GM10266 (cell line): ENCODE measurements at regions not wholly inside any gene's neighbourhood (a gene's known extent, or its start where the extent isn't known, plus 50 kb on each side); places are given as distances from the start of the nearest gene placed in this dataset.

ENCODE experiments used
- DNase-seq: peaks from one replicate; pipeline ENCODE4 v3.0.0; 2012; ENCODE audit errors: extremely low spot score
- TF ChIP-seq, protein P1 (sequence below): IDR thresholded peaks from 2 replicates; pipeline ENCODE4 v1.5.1; 2012; ENCODE audit warnings: mild to moderate bottlenecking, low read depth; ENCODE audit not compliant: control insufficient read depth, insufficient read depth; ENCODE audit errors: missing control alignments

DNA sequence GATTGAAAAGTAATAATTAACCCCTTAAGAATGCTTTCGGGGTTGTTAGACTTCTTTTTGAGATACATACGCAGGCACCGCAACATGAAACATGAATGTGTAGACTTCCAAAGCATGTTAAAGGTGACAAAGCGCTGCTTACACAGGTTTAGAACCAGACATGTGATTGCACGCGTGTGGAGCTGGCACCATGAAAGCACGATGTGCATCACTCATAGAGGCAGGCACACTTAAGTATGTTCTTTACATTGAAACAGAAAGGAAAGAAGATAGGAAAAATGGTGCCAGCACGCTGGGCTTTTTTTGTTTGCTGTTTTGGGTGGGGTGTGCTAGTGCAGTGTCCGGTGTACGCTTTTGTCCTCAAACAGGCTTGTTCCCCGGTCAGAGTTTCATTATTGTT, 83.6 kb upstream of the PPARA start:
- TF ChIP-seq, protein P1, sequence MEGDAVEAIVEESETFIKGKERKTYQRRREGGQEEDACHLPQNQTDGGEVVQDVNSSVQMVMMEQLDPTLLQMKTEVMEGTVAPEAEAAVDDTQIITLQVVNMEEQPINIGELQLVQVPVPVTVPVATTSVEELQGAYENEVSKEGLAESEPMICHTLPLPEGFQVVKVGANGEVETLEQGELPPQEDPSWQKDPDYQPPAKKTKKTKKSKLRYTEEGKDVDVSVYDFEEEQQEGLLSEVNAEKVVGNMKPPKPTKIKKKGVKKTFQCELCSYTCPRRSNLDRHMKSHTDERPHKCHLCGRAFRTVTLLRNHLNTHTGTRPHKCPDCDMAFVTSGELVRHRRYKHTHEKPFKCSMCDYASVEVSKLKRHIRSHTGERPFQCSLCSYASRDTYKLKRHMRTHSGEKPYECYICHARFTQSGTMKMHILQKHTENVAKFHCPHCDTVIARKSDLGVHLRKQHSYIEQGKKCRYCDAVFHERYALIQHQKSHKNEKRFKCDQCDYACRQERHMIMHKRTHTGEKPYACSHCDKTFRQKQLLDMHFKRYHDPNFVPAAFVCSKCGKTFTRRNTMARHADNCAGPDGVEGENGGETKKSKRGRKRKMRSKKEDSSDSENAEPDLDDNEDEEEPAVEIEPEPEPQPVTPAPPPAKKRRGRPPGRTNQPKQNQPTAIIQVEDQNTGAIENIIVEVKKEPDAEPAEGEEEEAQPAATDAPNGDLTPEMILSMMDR, result no peak
- DNase-seq, result no peak

GRCh38 chr22:46067159-46068111, 82.9 kb upstream of the PPARA start:
- TF ChIP-seq, protein P1, result no peak
- DNase-seq, result no peak

DNA sequence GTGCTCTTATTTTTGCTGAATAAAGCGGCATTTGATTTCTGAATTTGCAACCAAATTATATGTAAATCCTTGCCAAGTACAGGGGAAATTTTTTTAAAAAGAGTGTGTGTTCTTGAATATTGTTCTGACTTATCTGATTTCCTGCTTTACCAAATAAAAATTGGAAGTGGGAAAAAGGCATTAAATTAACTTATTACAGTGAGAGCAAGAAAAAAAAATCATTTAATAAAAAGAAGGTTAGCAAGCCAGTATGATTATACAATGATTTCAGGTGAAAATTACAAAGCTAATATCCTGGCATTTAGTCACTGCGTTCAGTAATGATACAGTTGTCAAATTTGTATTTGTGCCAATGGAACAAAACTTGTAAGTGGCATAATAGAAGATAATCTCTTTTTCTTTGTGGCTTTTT, 82.1 kb upstream of the PPARA start:
- TF ChIP-seq, protein P1, result no peak
- no peak for DNase-seq

- TF ChIP-seq, protein P1, result no peak
- DNase-seq, result no peak
Measured at GRCh38 chr22:46068593-46069491, 81.5 kb upstream of the PPARA start.

- TF ChIP-seq, protein P1, result no peak
- DNase-seq, result no peak
Measured at GRCh38 chr22:46069521-46070214, 80.7 kb upstream of the PPARA start.

GRCh38 chr22:46070215-46070802, 80.0 kb upstream of the PPARA start:
- DNase-seq, result no peak
- TF ChIP-seq, protein P1, result no peak
